Pulmonary artery endothelial cell (primary cell): ENCODE measurements at regions not wholly inside any gene's neighbourhood (a gene's known extent, or its start where the extent isn't known, plus 50 kb on each side); places are given as distances from the start of the nearest gene placed in this dataset.
"Not testable (repeated sequence)": the region's sequence is repeated elsewhere in the genome, so short reads cannot be mapped to it uniquely, and the experiment has no call there.

ENCODE experiments used
- DNase-seq: peaks from one replicate; pipeline ENCODE4 v3.0.0-alpha.2; 2011; ENCODE audit warnings: low read depth, low spot score

DNA sequence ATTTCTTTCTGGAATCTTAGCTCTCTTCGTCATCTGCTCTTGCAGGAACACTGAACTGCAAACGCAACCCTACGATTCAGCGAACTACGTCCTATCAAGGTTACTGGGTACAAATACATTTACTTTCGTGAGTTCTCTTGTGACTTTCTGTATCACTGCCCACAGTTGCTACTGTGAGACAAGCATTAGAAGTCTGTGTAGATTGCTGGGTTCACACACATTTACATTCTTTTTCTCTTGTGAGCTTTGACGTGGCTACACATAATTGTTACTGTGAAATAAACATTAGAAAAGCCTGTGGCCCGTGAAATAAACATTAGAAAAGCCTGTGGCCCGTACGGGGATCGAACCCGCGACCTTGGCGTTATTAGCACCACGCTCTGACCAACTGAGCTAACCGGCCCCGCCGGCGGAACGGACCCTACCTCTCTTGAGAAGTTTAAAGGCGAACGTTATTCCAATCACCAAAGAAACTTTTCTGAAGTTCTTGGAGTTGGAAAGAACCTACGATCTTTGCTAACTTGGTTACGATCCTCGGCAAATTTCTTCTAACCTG is 61.2 kb upstream of the ZNF322 start:
- not testable (repeated sequence) for DNase-seq

DNA sequence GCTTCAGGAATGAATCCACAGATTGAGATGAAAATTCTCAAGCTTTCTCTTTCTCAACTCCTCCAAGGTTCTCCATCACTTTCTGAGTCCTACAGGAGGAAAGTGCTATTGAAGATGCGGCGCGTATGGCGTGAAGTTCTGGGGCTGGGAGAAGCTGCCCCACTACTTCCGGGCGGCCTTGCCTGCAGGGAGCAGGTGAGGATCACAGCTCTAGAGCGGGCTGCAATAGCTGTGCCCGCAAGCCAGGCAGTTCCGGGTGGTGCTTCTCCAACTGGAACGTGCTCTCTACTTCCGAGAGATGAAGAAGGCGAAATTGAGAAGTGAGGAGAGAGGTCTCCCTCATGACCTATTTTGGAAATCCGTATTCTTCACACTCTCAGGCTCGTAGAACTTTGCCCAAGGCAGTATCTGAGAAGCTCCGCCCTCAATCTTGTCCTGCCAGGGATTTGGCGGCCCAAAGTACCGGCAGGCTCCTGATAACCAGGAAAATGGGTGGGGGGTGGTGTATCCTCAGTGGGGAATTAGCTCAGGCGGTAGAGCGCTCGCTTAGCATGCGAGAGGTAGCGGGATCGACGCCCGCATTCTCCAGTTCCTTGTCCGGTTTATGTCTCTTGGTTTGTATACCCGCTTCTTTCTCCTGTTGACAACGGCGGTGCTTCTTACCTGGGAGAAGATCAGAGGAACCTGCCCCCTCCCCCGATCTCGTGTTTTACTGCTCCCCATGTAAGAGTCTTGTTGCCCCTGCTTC is 70.6 kb upstream of the ZNF322 start:
- not testable (repeated sequence) for DNase-seq

DNA sequence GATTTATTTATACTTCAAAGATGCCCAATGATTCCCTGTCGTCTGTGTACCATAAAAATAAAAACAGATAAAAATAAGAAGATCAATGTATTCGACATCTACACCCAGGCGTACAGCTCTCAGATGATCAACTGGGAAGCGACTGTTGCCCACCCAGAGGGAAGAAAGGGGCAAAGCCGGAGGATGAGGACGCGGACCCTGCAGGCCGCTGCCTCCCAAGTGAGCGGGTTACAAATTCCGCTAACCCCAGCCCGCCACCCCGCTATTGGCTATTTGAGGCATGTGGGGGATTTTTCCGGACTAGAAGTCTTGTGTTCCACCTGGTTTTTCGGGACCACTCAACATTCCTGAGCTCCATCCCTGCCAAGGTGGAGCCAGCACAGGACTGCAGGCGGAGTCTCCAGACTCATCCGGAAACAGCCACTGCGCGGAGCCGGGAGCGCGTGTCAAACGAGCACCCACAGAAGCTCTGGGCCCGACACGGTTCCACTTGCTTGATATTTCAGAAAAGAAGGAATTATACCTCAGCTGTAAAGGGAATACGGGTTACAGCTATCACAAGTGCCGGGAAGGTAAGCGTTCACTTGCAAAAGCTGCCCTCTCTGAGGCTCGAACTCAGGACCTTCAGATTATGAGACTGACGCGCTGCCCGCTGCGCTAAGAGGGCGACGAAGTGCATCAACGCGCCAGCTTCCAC is 75.4 kb upstream of the ZNF322 start:
- not testable (repeated sequence) for DNase-seq

DNA sequence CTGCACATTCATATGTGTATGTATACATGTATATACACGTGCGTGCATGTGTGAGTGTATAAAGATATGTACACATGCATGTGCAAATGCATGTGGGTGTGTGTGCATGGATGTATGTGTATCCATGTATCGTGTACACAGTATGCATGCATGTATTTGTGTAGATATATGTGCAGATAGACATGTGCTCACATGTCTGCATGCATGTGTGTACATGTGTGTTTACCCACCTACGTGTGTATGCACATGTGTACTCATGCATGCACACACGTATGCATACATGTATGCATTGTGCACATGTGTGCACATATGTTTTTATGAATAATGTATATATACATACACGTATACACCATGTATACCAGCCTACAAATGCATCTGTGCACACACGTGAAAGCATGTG is 80.3 kb upstream of the ZNF322 start:
- no peak for DNase-seq

DNA sequence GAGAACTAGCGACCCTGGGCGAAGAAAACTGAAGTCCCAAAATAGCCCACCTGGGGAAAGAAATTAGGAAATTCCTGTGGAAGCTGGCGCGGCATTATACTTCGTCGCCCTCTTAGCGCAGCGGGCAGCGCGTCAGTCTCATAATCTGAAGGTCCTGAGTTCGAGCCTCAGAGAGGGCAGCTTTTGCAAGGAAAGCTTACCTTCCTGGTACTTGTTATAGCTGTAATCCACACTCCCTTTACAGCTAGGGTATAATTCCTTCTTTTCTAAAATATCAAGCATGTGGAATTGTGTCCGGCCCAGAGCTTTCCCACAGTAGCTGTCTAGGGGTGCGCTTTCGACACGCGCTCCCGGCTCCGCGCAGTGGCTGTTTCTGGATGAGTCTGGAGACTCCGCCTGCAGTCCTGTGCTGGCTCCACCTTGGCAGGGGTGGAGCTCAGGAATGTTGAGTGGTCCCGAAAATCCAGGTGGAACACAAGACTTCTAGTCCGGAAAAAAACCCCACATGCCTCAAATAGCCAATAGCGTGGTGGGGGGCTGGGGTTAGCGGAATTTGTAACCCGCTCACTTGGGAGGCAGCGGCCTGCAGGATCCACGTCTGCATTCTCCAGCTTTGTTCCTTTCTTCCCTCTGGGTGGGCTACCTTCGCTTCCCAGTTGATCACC is 83.7 kb upstream of the ZNF322 start:
- no peak for DNase-seq

DNA sequence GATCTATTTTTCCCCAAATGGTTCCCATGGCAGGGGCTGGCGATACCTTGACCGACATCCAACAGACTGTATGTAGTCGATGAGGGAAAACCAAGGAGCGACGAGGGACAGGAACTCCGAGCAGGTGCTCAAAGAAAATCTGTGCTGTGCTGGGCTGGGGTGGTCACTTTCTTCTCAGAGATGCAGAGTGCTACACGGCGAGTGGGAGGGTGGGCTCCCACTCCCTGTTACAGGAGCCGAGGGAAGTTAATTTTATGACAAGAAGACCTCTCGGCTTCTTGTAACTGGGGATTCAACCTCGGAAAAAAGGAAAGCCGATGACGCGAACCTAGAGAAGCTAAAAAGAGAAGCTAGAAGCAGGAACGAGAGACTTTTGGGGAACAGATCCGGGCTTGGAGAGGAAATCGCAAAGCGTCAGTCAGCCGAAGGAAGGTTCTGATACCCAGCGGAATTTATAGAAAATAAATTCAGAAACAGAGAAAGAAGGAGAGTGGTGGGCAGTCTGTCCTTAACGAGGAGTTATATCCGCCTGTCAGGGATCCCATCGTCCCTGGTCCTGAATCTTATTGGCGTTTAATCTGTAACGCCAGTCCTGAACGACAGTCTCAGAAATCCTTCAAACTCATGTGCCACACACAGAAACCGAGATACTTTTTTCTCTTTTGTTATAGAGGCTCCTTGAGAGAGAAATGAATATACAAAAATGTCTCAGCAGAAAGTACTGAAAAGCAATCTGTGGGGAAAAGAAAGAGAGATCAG is 84.6 kb upstream of the ZNF322 start:
- no peak for DNase-seq

DNA sequence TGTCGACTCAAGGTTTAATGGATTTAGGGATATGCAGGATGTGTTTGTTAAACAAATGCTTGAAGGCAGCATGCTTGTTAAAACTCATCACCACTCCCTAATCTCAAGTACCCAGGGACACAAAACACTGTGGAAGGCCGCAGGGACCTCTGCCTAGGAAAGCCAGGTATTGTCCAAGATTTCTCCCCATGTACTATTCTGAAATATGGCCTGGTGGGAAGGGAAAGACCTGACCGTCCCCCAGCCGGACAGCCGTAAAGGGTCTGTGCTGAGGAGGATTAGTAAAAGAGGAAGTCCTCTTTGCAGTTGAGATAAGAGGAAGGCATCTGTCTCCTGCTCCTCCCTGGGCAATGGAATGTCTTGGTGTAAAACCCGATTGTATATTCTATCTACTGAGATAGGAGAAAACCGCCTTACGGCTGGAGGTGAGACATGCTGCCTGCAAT is 85.3 kb upstream of the ZNF322 start:
- DNase-seq = not testable (repeated sequence)

DNA sequence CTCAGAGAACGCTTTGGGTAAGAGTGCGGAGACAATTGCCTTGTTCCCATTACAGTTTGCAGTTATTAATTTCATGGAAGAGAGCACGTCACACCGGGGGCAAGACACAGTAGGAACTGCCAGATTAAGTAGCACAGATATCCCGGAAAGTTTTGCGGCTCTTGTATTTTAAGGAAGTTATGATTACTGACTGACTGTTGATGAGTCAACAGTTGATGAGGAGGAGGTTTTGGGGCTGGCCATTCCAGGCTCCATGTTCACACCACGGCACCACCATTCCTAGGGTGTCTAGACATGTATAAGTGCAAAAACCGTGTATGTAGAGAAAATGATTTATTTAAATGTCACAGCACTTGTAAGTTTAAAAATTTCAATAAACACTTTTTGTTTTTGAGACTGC is 86.4 kb upstream of the ZNF322 start:
- DNase-seq = not testable (repeated sequence)

DNA sequence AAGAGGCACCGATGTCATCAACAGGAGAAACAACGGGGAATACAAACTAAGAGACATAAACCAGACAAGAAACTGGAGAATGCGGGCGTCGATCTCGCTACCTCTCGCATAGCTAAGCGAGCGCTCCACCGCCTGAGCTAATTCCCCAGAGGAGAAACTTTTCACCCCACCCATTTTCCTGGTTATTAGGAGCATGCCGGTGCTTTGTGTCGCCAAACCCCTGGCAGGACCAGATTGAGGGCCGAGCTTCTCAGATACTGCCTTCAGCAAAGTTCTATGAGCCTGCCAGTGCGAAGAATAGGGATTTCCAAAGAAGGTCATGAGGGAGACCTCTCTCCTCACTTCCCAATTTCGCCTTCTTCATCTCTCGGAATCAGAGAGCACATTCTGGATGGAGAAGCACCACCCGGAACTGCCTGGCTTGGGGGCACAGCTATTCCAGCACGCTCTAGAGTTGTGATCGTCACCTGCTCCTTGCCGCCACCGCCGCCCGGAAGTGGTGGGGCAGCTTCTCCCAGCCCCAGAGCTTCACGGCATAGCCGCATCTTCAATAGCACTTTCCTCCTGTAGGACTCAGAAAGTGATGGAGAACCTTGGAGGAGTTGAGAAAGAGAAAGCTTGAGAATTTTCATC is 89.7 kb upstream of the ZNF322 start:
- DNase-seq = not testable (repeated sequence)

DNA sequence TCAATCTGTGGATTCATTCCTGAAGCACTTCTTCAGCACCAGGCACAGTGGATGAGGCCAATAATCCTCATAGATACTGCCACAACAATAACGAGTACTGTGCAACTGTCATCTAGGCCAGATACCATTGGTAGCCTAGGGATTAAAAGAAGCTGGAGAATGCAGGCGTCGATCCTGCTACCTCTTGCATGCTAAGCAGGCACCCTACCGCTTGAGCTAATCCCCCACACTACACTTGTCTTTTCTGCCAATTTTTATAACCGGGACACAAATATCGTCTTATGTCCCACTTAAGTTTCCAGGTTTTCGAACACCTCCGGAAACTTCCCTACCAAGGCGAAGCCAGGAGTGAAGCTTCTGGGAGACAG is 90.2 kb upstream of the ZNF322 start:
- DNase-seq = not testable (repeated sequence)

DNA sequence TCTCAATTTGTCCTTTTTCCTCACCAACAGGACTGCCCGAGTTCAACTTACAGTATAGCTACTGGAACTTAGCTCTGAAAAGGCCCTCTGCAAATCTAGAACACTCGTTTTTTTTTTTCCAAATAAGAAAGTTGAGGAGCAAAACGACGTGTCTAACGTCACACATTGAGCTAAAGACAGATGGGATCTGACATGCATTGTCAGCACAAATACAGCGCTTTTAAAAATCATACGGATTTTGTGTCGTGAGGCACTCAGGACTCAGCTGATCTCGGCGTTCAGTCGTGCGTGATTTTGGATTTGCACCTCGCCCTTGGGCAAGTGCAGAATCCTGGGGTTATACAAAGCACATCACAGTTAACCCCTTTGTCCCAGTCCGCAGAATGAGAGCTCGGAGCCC is 94.7 kb upstream of the ZNF322 start:
- DNase-seq = no peak

DNA sequence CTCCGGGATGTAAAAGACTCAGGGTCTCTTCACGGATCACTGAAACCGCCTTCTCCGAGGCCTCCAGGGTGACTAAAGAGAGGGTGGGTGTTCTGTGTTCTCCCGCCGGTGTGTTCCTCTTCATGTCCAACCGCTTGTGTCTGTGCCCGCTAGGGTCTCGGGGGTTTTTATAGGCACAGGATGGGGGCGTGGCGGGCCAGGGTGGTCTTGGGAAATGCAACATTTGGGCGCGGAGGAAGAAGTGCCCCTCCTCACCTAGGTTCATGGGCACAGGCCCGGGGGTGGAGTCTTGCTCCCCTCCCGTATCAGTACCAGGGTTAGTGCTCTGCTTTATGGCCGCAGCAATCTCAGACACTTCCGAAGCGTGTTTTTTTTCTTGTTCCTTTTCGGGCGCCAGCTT is 95.3 kb upstream of the ZNF322 start:
- DNase-seq = not testable (repeated sequence)

DNA sequence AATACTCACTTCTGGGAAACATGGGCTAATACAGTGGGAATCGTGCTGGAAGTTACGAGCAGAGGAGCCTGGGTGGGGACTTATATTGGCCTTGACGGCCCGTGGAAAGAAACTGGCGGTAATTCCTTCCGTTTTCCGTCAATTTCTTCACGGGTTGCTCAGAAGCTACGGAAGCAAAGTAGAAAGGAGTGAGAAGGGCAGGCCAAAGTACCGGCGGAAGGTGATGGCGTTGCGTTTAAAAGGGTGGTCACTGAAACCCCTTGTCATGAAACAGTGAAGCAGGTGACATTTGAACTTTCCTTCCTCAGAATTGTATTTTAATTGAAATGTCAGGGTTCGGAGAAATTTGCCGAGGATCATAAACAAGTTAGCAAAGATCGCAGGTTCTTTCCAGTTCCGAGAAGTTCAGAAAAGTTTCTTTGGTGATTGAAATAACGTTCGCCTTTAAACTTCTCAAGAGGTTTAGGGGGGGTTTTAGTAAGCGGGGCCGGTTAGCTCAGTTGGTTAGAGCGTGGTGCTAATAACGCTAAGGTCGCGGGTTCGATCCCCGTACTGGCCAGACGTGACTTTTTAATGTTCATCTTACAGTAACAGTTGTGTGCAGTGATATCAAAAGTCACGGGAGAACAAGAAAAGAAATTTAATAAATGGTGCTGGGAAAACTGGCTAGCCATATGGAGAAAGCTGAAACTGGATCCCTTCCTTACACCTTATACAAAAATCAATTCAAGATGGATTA is 96.7 kb upstream of the ZNF322 start:
- DNase-seq = not testable (repeated sequence)

DNA sequence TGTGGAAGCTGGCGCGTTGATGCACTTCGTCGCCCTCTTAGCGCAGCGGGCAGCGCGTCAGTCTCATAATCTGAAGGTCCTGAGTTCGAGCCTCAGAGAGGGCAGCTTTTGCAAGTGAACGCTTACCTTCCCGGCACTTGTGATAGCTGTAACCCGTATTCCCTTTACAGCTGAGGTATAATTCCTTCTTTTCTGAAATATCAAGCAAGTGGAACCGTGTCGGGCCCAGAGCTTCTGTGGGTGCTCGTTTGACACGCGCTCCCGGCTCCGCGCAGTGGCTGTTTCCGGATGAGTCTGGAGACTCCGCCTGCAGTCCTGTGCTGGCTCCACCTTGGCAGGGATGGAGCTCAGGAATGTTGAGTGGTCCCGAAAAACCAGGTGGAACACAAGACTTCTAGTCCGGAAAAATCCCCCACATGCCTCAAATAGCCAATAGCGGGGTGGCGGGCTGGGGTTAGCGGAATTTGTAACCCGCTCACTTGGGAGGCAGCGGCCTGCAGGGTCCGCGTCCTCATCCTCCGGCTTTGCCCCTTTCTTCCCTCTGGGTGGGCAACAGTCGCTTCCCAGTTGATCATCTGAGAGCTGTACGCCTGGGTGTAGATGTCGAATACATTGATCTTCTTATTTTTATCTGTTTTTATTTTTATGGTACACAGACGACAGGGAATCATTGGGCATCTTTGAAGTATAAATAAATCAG is 106.8 kb upstream of the ZNF322 start:
- DNase-seq = not testable (repeated sequence)

DNA sequence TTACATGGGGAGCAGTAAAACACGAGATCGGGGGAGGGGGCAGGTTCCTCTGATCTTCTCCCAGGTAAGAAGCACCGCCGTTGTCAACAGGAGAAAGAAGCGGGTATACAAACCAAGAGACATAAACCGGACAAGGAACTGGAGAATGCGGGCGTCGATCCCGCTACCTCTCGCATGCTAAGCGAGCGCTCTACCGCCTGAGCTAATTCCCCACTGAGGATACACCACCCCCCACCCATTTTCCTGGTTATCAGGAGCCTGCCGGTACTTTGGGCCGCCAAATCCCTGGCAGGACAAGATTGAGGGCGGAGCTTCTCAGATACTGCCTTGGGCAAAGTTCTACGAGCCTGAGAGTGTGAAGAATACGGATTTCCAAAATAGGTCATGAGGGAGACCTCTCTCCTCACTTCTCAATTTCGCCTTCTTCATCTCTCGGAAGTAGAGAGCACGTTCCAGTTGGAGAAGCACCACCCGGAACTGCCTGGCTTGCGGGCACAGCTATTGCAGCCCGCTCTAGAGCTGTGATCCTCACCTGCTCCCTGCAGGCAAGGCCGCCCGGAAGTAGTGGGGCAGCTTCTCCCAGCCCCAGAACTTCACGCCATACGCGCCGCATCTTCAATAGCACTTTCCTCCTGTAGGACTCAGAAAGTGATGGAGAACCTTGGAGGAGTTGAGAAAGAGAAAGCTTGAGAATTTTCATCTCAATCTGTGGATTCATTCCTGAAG is 111.6 kb upstream of the ZNF322 start:
- DNase-seq = not testable (repeated sequence)

DNA sequence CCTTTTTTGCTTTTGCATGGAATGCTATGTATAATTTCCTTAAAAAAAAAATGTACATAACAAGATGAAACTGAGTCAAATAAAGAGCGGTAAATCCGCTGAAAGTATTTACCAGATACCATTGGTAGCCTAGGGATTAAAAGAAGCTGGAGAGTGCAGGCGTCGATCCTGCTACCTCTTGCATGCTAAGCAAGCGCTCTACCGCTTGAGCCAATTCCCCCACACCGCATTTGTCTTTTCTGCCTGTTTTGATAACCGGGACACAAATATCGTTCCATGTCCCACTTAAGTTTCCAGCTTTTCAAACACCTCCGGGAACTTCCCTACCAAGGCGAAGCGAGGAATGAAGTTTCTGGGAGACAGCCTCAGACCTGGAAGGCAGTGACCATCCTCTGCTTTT is 113.9 kb upstream of the ZNF322 start:
- DNase-seq = not testable (repeated sequence)

DNA sequence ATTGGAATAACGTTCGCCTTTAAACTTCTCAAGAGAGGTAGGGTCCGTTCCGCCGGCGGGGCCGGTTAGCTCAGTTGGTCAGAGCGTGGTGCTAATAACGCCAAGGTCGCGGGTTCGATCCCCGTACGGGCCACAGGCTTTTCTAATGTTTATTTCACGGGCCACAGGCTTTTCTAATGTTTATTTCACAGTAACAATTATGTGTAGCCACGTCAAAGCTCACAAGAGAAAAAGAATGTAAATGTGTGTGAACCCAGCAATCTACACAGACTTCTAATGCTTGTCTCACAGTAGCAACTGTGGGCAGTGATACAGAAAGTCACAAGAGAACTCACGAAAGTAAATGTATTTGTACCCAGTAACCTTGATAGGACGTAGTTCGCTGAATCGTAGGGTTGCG is 121.0 kb upstream of the ZNF322 start:
- DNase-seq = not testable (repeated sequence)

DNA sequence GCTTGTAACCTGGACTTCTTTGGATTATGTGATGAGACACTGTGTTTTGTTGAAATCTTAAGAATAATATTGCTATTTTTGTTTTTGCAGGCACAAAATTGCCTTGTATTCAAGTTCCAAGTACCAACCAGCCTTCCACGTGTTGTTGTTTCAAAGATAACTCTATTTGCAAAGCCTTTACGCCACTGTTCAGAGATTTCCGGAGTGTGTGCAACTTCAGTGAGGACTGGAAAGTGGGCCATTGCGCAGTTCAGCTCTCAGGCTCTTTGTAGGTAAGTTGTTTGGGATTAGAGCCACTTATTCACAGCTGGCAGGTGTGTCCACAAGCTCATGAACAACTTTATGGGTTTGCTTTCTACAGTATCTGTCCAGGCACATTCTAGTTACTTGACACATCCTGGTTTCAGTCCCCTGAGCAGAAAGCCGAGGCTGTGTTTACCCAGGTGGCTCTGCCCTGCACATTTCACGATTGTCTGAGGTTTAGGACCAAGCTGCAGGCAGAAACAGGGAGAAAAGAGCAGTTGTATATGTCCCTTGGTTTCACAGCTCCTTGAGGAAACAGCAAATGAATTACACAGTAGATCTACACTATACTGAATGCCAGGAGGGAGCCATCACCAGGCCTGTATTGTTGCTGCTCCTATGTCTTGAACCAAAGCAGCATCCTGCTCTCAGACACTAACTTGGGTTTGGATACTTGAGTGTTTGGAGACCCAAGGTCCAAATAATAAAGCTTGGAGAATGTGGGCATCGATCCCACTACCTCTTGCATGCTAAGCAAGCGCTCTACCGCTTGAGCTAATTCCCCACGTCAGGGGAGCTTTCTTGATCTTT is 136.1 kb upstream of the ZNF322 start:
- not testable (repeated sequence) for DNase-seq
